ENCODE measurements at regions not wholly inside any gene's neighbourhood (a gene's known extent, or its start where the extent isn't known, plus 50 kb on each side); places are given as distances from the start of the nearest gene placed in this dataset.

GRCh38 chr9:135255033-135255840, 167.8 kb downstream of the OLFM1 start:
- no peak for DNase-seq

- DNase-seq: no peak
Measured at GRCh38 chr9:135255841-135256580, 168.5 kb downstream of the OLFM1 start.

GRCh38 chr9:135256581-135257354, 169.3 kb downstream of the OLFM1 start:
- no peak for DNase-seq

GRCh38 chr9:135258461-135258860, 171.0 kb downstream of the OLFM1 start:
- DNase-seq: no peak

- DNase-seq: no peak
Measured at GRCh38 chr9:135259273-135259672, 171.8 kb downstream of the OLFM1 start.

- DNase-seq: no peak
Measured at GRCh38 chr9:135260221-135261180, 173.0 kb downstream of the OLFM1 start.

- no peak for DNase-seq
Measured at GRCh38 chr9:135262248-135262647, 174.8 kb downstream of the OLFM1 start.

- DNase-seq: no peak
Measured at GRCh38 chr9:135263511-135263910, 176.0 kb downstream of the OLFM1 start.

GRCh38 chr9:135265931-135266330, 178.5 kb downstream of the OLFM1 start:
- no peak for DNase-seq

- no peak for DNase-seq
Measured at GRCh38 chr9:135267191-135267809, 179.8 kb downstream of the OLFM1 start.

GRCh38 chr9:135268031-135268430, 180.6 kb downstream of the OLFM1 start:
- no peak for DNase-seq

GRCh38 chr9:135268981-135269380, 181.5 kb downstream of the OLFM1 start:
- DNase-seq: no peak

GRCh38 chr9:135269912-135270830, 182.7 kb downstream of the OLFM1 start:
- no peak for DNase-seq

- no peak for DNase-seq
Measured at GRCh38 chr9:135271425-135271824, 184.0 kb downstream of the OLFM1 start.

- DNase-seq: no peak
Measured at GRCh38 chr9:135272608-135273007, 185.1 kb downstream of the OLFM1 start.

GRCh38 chr9:135273008-135273407, 185.5 kb downstream of the OLFM1 start:
- DNase-seq: no peak

GRCh38 chr9:135275163-135275562, 187.7 kb downstream of the OLFM1 start:
- DNase-seq: no peak

GRCh38 chr9:135275571-135276289, 188.3 kb downstream of the OLFM1 start:
- no peak for DNase-seq

- no peak for DNase-seq
Measured at GRCh38 chr9:135277219-135278201, 190.0 kb downstream of the OLFM1 start.
